GM12878 (cell line): ENCODE measurements at regions not wholly inside any gene's neighbourhood (a gene's known extent, or its start where the extent isn't known, plus 50 kb on each side); places are given as distances from the start of the nearest gene placed in this dataset.

ENCODE experiments used
- ATAC-seq: fragments of 200-7000 bp; cut with Tn5 transposase; 3 replicates; pipeline ENCODE4 v1.9.1; 2020; ENCODE audit warnings: mild to moderate bottlenecking, moderate library complexity
- BruUV-seq: library from RNA; stranded (reverse); fragments of 400-500 nt; replicated peaks from 2 replicates; lab custom pipeline; 2021; lab: Mats Ljungman, UMichigan
- CTCF ChIA-PET: fragments of 300-600 bp; sonication (Branson Sonifier 250); formaldehyde crosslinking; extraction: SDS; loops from one replicate; lab custom pipeline; 2021; ENCODE audit warnings: inconsistent platforms; lab: Yijun Ruan, JAX
- POLR2A ChIA-PET: fragments of 350-600 bp; formaldehyde crosslinking; extraction: SDS; loops from one replicate; lab custom pipeline; 2021; ENCODE audit warnings: inconsistent platforms; lab: Charles Lee
- RAD21 ChIA-PET: fragments of 300-600 bp; sonication (Branson Sonifier 250); formaldehyde crosslinking; loops from one replicate; lab custom pipeline; 2023; ENCODE audit warnings: antibody characterized with exemption; ENCODE audit not compliant: unreplicated experiment; lab: Charles Lee
- SMC1A ChIA-PET: fragments of 300-600 bp; sonication (Branson Sonifier 250); formaldehyde crosslinking; loops from one replicate; lab custom pipeline; 2023; ENCODE audit not compliant: unreplicated experiment, uncharacterized antibody; lab: Charles Lee
- DNase-seq: peaks from one replicate; pipeline ENCODE4 v3.0.0-alpha.2; 2011; ENCODE audit warnings: low read depth, low spot score
- FAIRE-seq: peaks from 3 replicates; lab custom pipeline; 2011; peaks lifted over from hg19 to GRCh38; lab: Jason Lieb, UNC
- H2AFZ ChIP-seq: 2 replicates; pipeline ENCODE4 v1.6.0; 2011; ENCODE audit warnings: low read depth, low read length, control low read depth; ENCODE audit not compliant: control insufficient read depth
- H3K27ac ChIP-seq: 2 replicates; pipeline ENCODE4 v1.5.1; 2011; ENCODE audit warnings: control low read depth; ENCODE audit not compliant: control insufficient read depth, insufficient read depth
- H3K27me3 ChIP-seq, 2 experiments: replicated peaks in 1 of 2; 2 replicates each; pipeline versions ENCODE4 v1.6.0 to v1.6.1; 2011; ENCODE audit warnings: low read length in 1 of 2; ENCODE audit not compliant: control insufficient read depth in 2 of 2, insufficient read depth in 2 of 2
- H3K36me3 ChIP-seq, 2 experiments: 2 replicates each; pipeline ENCODE4 v1.5.1; 2011; ENCODE audit warnings: low read length in 1 of 2; ENCODE audit not compliant: control insufficient read depth in 2 of 2, insufficient read depth in 2 of 2
- H3K4me1 ChIP-seq: 2 replicates; pipeline ENCODE4 v1.6.1; 2011; ENCODE audit warnings: mild to moderate bottlenecking, low read length, moderate library complexity, mixed read lengths; ENCODE audit not compliant: control insufficient read depth, insufficient read depth
- H3K4me2 ChIP-seq: 2 replicates; pipeline ENCODE4 v1.6.0; 2011; ENCODE audit warnings: control low read depth; ENCODE audit not compliant: control insufficient read depth, insufficient read depth
- H3K4me3 ChIP-seq: fragments of 200-600 bp; sonication (generic); 2 replicates; pipeline ENCODE4 v1.5.1; 2016
- H3K79me2 ChIP-seq: 2 replicates; pipeline ENCODE4 v1.6.0; 2011; ENCODE audit warnings: low read length; ENCODE audit not compliant: control insufficient read depth, insufficient read depth
- H3K9ac ChIP-seq: 2 replicates; pipeline ENCODE4 v1.8.0; 2011; ENCODE audit warnings: low read length, control low read depth, mixed read lengths; ENCODE audit not compliant: control insufficient read depth, insufficient read depth
- H3K9me3 ChIP-seq: replicated peaks from 3 replicates; pipeline ENCODE4 v1.5.1; 2011; ENCODE audit warnings: mild to moderate bottlenecking, low read length; ENCODE audit not compliant: control insufficient read depth, insufficient read depth
- H4K20me1 ChIP-seq: 2 replicates; pipeline ENCODE4 v1.6.0; 2011; ENCODE audit not compliant: control insufficient read depth, insufficient read depth
- BRCA1 ChIP-seq: IDR thresholded peaks from 2 replicates; pipeline ENCODE4 v1.6.1; 2011; ENCODE audit warnings: low read depth, low read length, improper control_type of control experiment
- TCF7 ChIP-seq: IDR thresholded peaks from 2 replicates; pipeline ENCODE4 v1.6.1; 2014; ENCODE audit warnings: antibody characterized with exemption, borderline replicate concordance
- YY1 ChIP-seq: IDR thresholded peaks from 2 replicates; pipeline ENCODE4 v1.6.1; 2011; ENCODE audit warnings: low read depth, mild to moderate bottlenecking, low read length
- WGBS: methylation state at CpG from one replicate; pipeline ENCODE4 v1.1.6; 2016; ENCODE audit warnings: low lambda C conversion rate; ENCODE audit not compliant: insufficient replicate concordance, insufficient coverage; ENCODE audit errors: missing lambda C conversion rate; 5-methylcytosine and 5-hydroxymethylcytosine counted together
- in situ Hi-C: fragments of 300-500 bp; cut with MboI; formaldehyde crosslinking; loops from 9 replicates; pipeline ENCODE4 v1.14.3; 2018; ENCODE audit warnings: mixed read lengths
- intact Hi-C: fragments of 100-400 bp; cut with micrococcal nuclease; formaldehyde crosslinking; loops from one replicate; pipeline ENCODE4 v1.14.2; 2022; ENCODE audit not compliant: unreplicated experiment

DNA sequence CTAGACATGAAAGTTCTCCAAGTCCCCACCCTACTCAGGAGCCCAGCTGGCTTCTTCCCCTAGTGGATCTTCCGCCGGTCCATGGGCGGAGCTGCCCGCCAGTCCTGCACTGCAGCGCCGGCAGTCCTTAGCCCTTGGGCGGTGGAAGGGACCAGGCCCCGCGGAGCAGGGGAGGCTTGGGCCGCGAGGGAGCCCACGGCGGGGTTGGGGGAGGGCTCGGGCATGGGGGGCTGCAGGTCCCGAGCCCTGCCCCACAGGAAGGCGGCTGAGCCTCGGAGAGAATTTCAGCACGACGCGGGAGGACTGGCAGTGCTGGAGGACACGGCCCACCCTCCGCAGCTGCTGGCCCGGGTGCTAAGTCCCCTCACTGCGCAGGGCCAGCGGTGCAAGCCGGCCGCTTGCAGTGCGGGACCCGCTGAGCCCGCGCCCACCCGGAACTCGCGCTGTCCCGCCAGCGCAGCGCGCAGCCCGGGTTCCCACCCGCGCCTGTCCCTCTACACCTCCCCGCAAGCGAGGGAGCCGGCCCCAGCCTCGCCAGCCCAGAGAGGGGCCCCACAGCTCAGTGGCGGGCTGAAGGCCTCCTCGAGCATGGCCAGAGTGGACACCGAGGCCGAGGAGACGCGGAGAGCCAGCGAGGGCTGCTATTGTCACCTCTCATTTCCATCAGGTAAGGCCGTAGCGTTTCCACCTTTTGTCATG is 1398.6 kb downstream of the MRPL39 start:
- CTCF ChIA-PET = no interaction called here
- no peak for ATAC-seq
- no peak for FAIRE-seq

DNA sequence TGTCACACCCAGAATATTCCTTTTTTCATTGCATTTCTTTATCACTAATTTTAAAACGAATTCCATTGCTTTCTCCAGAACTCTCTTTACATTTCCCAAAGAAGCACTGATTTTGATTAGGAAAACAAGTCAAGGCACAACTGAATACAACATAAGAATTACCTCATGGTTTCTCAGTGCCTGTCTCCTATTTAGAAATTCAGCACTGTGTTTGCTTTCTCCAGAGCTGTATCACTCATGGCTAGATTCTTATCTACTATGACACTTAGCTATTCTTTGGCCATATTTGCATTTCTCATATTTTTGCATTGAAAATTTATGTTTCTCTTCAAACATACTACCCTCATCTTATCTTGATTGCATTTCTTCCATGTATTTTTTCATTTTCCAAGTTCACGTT is 1402.0 kb downstream of the MRPL39 start:
- RAD21 ChIA-PET = no interaction called here
- intact Hi-C loops = no loop called here
- SMC1A ChIA-PET = interaction anchor here (1.1 kb wide), 1 partner anchor 63 kb away, joined by 4 read pairs; no protein-coding TSS in a partner anchor
- DNase-seq = no peak
- Histone ChIP-seq H3K79me2 (no peaks in the 10 kb centered on the region), H3K27me3 (no peaks in the 10 kb centered on the region), H2AFZ (no peak overlapping the region), H3K9me3 (no peaks in the 10 kb centered on the region; the same call in 2 of the 3 replicates), H3K4me1 (no peaks in the 10 kb centered on the region), H3K4me3 (no peak overlapping the region), H3K36me3 (no peaks in the 10 kb centered on the region), H3K9ac (no peak overlapping the region), H3K4me2 (no peak overlapping the region), H4K20me1 (no peaks in the 10 kb centered on the region)
- CTCF ChIA-PET = no interaction called here
- POLR2A ChIA-PET = no interaction called here
- in situ Hi-C loops = no loop called here
- no peak for ATAC-seq
- no TSS peak for BruUV-seq
- WGBS = 0% methylated on average over 2 of the region's 2 CpGs
- TF ChIP-seq YY1 = no peak
- TF ChIP-seq, all 136 proteins: peak for 0
- no peak overlapping the region for H3K27ac ChIP-seq
- no peak for FAIRE-seq

More for the DNA sequence above, 1398.6 kb downstream of the MRPL39 start:
- H3K4me3 ChIP-seq = no peak overlapping the region
- no peaks in the 10 kb centered on the region for H3K4me1 ChIP-seq
- H3K27ac ChIP-seq = no peak overlapping the region
- WGBS = 76% methylated on average over 46 of the region's 54 CpGs
- no peak for DNase-seq
- BruUV-seq = no TSS peak
- H3K9me3 ChIP-seq = no peaks in the 10 kb centered on the region; the same call in 2 of the 3 replicates
- no peak overlapping the region for H3K4me2 ChIP-seq
- no peaks in the 10 kb centered on the region for H4K20me1 ChIP-seq
- H3K27me3 ChIP-seq = no peaks in the 10 kb centered on the region
- ChIA-PET RAD21 (no interaction called here), POLR2A (no interaction called here), SMC1A (no interaction called here)
- no peak overlapping the region for H3K9ac ChIP-seq
- no peaks in the 10 kb centered on the region for H3K36me3 ChIP-seq
- no peak for TF ChIP-seq BRCA1
- no peak for TF ChIP-seq TCF7
- H3K79me2 ChIP-seq = no peaks in the 10 kb centered on the region
- no peak overlapping the region for H2AFZ ChIP-seq
- in situ Hi-C loops = no loop called here
- intact Hi-C loops = no loop called here
